Brain microvascular endothelial cell (primary cell): ENCODE measurements at regions not wholly inside any gene's neighbourhood (a gene's known extent, or its start where the extent isn't known, plus 50 kb on each side); places are given as distances from the start of the nearest gene placed in this dataset.

Experiments used
- DNase-seq: peaks from one replicate; pipeline ENCODE4 v3.0.0-alpha.2; 2020
- H3K27ac ChIP-seq: fragments of 250-450 bp; sonication (Bioruptor Pico); 2 replicates; pipeline ENCODE4 v1.5.1; 2020; ENCODE audit warnings: mild to moderate bottlenecking, moderate library complexity
- H3K27me3 ChIP-seq: fragments of 250-450 bp; sonication (Bioruptor Pico); replicated peaks from 2 replicates; pipeline ENCODE4 v1.5.1; 2020; ENCODE audit warnings: mild to moderate bottlenecking
- H3K36me3 ChIP-seq: fragments of 250-450 bp; sonication (Bioruptor Pico); replicated peaks from 2 replicates; pipeline ENCODE4 v1.5.1; 2020; ENCODE audit warnings: mild to moderate bottlenecking
- H3K4me3 ChIP-seq: 2 replicates; pipeline ENCODE4 v1.5.1; 2011; ENCODE audit warnings: low read depth, mild to moderate bottlenecking, control low read depth, low read length, moderate library complexity
- CTCF ChIP-seq: IDR thresholded peaks from 2 replicates; pipeline ENCODE4 v1.5.1; 2011; ENCODE audit warnings: low read depth, mild to moderate bottlenecking, moderate library complexity, low read length, control low read depth, inconsistent platforms; ENCODE audit errors: missing control alignments
- in situ Hi-C: cut with HindIII; loops from 2 replicates; pipeline ENCODE4 v1.10.0; 2017; ENCODE audit warnings: low sequenced_read_pairs, low pct_ligation_motif_present

- no peak for TF ChIP-seq CTCF
- DNase-seq: no peak
- no peaks in the 10 kb centered on the region for H3K36me3 ChIP-seq
- no peak overlapping the region for H3K4me3 ChIP-seq
- in situ Hi-C loops: no loop called here
- no peaks in the 10 kb centered on the region for H3K27me3 ChIP-seq
- no peak overlapping the region for H3K27ac ChIP-seq
These were observed 1489.4 kb downstream of the RAPGEF2 start for GRCh38 chr4:160592258-160592657.

- Histone ChIP-seq H3K27ac (no peak overlapping the region), H3K36me3 (no peaks in the 10 kb centered on the region), H3K4me3 (no peak overlapping the region), H3K27me3 (no peaks in the 10 kb centered on the region)
- in situ Hi-C loops: no loop called here
- no peak for TF ChIP-seq CTCF
- DNase-seq: no peak
These were observed 1492.8 kb downstream of the RAPGEF2 start for GRCh38 chr4:160595646-160596045.

GRCh38 chr4:160604541-160604940 lies 1501.7 kb downstream of the RAPGEF2 start:
- Histone ChIP-seq H3K27me3 (no peaks in the 10 kb centered on the region), H3K36me3 (no peaks in the 10 kb centered on the region), H3K27ac (no peak overlapping the region), H3K4me3 (no peak overlapping the region)
- DNase-seq: no peak
- in situ Hi-C loops: no loop called here
- TF ChIP-seq CTCF: no peak

GRCh38 chr4:160611181-160611580 lies 1508.3 kb downstream of the RAPGEF2 start:
- in situ Hi-C loops: no loop called here
- no peak for TF ChIP-seq CTCF
- no peaks in the 10 kb centered on the region for H3K27me3 ChIP-seq
- H3K27ac ChIP-seq: no peak overlapping the region
- DNase-seq: no peak
- no peaks in the 10 kb centered on the region for H3K36me3 ChIP-seq
- H3K4me3 ChIP-seq: no peak overlapping the region

GRCh38 chr4:160631044-160631443 lies 1528.2 kb downstream of the RAPGEF2 start:
- in situ Hi-C loops: no loop called here
- Histone ChIP-seq H3K36me3 (no peaks in the 10 kb centered on the region), H3K4me3 (no peak overlapping the region), H3K27ac (no peak overlapping the region), H3K27me3 (no peaks in the 10 kb centered on the region)
- no peak for TF ChIP-seq CTCF
- DNase-seq: no peak

GRCh38 chr4:160652790-160653189 lies 1511.0 kb downstream of the FSTL5 start:
- Histone ChIP-seq H3K27me3 (no peaks in the 10 kb centered on the region), H3K27ac (no peak overlapping the region), H3K36me3 (no peaks in the 10 kb centered on the region), H3K4me3 (no peak overlapping the region)
- no peak for TF ChIP-seq CTCF
- no peak for DNase-seq
- in situ Hi-C loops: no loop called here
